ENCODE measurements at regions not wholly inside any gene's neighbourhood (a gene's known extent, or its start where the extent isn't known, plus 50 kb on each side); places are given as distances from the start of the nearest gene placed in this dataset.

DNA sequence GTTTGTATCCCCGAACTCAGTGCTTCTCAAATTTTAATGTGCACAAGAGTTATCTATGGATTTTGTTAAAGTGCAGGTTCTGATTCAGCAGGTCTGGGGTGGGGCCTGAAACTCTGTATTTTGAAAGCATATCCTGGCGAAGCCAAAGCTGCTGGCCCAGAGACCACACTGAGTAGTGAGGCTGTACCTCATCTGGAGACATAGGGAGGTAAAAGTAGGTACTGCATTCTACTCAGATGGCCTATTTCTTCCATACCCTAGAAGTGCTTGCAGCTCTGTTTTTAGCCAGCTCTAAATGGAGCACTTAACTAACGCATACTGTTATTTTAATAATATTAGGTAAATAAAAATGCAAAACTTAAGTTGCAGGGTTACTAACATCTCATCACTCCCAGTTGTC is 206.2 kb upstream of the PRNP start:
- Mint-ChIP-seq H3K27ac (no peak overlapping the region), H3K36me3 (ENCODE audit: low read depth) (no peaks in the 10 kb centered on the region), H3K27me3 (ENCODE audit: low read depth) (peaks cover 18% of the 10 kb centered on the region), H3K4me3 (no peak overlapping the region), H3K4me1 (peaks cover 9% of the 10 kb centered on the region), H3K9me3 (no peaks in the 10 kb centered on the region)
- TF ChIP-seq, protein P1, sequence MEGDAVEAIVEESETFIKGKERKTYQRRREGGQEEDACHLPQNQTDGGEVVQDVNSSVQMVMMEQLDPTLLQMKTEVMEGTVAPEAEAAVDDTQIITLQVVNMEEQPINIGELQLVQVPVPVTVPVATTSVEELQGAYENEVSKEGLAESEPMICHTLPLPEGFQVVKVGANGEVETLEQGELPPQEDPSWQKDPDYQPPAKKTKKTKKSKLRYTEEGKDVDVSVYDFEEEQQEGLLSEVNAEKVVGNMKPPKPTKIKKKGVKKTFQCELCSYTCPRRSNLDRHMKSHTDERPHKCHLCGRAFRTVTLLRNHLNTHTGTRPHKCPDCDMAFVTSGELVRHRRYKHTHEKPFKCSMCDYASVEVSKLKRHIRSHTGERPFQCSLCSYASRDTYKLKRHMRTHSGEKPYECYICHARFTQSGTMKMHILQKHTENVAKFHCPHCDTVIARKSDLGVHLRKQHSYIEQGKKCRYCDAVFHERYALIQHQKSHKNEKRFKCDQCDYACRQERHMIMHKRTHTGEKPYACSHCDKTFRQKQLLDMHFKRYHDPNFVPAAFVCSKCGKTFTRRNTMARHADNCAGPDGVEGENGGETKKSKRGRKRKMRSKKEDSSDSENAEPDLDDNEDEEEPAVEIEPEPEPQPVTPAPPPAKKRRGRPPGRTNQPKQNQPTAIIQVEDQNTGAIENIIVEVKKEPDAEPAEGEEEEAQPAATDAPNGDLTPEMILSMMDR (IDR thresholded peaks at IDR 0.05; ENCODE audit: unreplicated experiment in 3 of 3) = no peak

DNA sequence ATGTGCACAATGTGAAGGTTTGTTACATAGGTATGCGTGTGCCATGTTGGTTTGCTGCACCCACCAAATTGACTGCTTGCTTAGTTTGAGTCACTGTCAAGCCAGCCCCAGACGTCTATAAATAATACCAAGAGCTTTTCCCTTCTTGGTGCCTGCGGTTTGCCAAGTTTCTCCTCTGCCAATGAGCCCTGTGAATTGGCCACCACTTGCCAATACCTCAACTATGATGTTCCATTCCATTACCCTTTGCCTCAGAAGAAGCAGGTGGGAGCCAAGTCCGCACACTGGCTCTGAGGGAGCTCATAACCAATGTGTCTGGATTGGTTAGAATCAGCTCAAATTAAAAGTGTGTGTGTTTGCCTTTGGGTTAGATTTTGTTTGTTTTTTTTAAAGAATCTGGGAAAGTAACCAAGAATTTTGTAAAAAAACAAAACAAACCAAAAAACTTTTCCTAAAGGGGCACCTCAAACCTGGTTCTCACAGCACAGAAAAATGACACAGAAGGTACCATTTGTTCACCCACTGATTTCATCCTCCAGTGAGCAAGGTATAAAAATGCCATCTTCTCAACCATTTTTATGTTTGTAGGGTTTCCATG is 209.3 kb upstream of the PRNP start:
- Mint-ChIP-seq H3K27ac (no peak overlapping the region), H3K4me1 (no peaks in the 10 kb centered on the region), H3K4me3 (no peak overlapping the region), H3K27me3 (ENCODE audit: low read depth) (peaks cover 11% of the 10 kb centered on the region), H3K9me3 (no peaks in the 10 kb centered on the region), H3K36me3 (ENCODE audit: low read depth) (no peaks in the 10 kb centered on the region)
- TF ChIP-seq, protein P1 (IDR thresholded peaks at IDR 0.05; ENCODE audit: unreplicated experiment in 3 of 3) = no peak

DNA sequence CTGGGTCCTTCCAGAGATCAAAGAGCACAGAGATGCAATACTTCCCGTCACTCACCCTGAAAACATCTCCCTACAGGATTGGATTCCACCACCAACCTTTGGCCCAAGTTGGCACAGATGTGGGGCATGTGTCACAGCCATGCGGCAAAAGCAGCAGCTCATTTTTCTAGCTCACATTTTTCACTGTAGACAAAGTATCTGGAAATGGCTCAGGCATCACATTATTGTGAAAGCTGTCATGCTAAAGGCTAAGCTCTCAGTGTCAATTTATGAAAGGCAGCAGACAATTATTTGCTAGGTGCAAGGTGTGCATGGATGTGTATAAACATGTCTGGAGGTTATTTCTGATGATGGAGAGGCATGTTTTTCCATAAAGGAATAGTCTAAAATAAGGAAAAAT is 213.3 kb upstream of the PRNP start:
- TF ChIP-seq, protein P1 (IDR thresholded peaks at IDR 0.05; ENCODE audit: unreplicated experiment in 3 of 3) = no peak
- no peak overlapping the region for H3K4me3 Mint-ChIP-seq

DNA sequence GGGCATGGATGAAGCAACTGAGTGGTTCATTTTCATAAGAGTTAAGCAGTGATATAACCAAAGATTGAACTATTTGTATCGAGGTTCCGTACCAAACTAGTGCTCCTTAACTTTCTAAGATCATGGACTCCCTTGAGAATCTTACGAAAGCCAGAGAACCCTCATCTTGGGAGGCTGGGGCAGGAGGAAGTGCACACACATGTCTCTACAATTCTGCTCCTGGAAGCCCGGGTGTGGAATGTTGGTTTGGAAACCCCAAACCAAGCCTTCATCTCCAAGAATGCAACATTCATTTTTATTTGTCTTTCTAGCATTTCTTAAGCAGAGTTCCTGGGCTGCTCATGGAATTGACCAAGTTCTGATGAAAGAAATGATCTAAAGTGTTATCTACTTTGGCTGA is 215.0 kb upstream of the PRNP start:
- H3K27ac Mint-ChIP-seq = no peak overlapping the region
- peaks cover 15% of the 10 kb centered on the region for H3K4me1 Mint-ChIP-seq
- no peak overlapping the region for H3K4me3 Mint-ChIP-seq
- H3K27me3 Mint-ChIP-seq (ENCODE audit: low read depth) = no peaks in the 10 kb centered on the region
- H3K9me3 Mint-ChIP-seq = no peaks in the 10 kb centered on the region
- no peaks in the 10 kb centered on the region for H3K36me3 Mint-ChIP-seq (ENCODE audit: low read depth)
- TF ChIP-seq, protein P1 (IDR thresholded peaks at IDR 0.05; ENCODE audit: unreplicated experiment in 3 of 3) = no peak

More for the DNA sequence above, 213.3 kb upstream of the PRNP start:
- peaks cover 13% of the 10 kb centered on the region for H3K4me1 Mint-ChIP-seq
- H3K27ac Mint-ChIP-seq = no peak overlapping the region
- H3K27me3 Mint-ChIP-seq (ENCODE audit: low read depth) = peaks cover 4% of the 10 kb centered on the region
- no peaks in the 10 kb centered on the region for H3K9me3 Mint-ChIP-seq
- no peaks in the 10 kb centered on the region for H3K36me3 Mint-ChIP-seq (ENCODE audit: low read depth)

DNA sequence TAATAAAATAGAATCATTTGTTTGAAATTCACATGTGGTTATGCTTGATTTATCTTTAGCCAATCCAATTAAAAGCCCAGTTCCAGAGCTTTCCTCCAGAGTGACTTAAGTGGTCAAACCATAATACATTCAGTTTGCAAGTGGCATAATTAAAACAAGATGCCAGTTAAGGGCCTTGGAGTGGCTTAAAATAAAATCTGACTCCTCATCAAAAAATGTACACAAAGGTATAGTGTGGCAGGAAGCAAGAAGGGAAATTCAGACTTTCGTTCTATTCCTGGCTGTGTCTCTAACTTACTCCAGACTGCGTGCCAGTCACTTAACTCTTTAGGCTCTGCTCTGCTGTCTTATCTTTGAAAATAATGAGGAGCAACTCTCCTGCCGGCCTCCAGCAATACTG is 215.9 kb upstream of the PRNP start:
- peaks cover 21% of the 10 kb centered on the region for H3K4me1 Mint-ChIP-seq
- H3K27me3 Mint-ChIP-seq (ENCODE audit: low read depth) = no peaks in the 10 kb centered on the region
- H3K27ac Mint-ChIP-seq = no peak overlapping the region
- TF ChIP-seq, protein P1 (IDR thresholded peaks at IDR 0.05; ENCODE audit: unreplicated experiment in 3 of 3) = no peak
- no peaks in the 10 kb centered on the region for H3K9me3 Mint-ChIP-seq
- H3K4me3 Mint-ChIP-seq = no peak overlapping the region
- H3K36me3 Mint-ChIP-seq (ENCODE audit: low read depth) = no peaks in the 10 kb centered on the region

DNA sequence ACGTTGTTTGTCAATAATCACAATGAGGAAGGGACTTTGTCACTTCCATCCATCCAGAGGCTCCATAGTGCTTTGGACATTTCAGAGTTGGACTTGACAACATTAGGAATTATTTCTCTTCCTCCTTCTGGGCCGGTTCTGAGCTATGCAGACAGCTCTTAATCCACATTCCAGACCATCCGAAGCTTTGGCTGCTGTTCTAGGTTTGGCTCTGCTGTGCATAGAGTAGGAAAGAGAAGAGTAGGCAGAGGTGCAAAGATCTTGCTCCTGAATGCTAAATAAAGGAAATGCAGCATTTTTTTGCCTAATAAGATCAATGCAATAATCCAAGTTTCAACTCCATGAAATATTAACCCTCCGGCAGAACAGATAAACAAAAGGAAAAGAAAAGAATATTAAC is 216.3 kb upstream of the PRNP start:
- Mint-ChIP-seq H3K4me3 (no peak overlapping the region), H3K9me3 (no peaks in the 10 kb centered on the region), H3K27me3 (ENCODE audit: low read depth) (no peaks in the 10 kb centered on the region), H3K36me3 (ENCODE audit: low read depth) (no peaks in the 10 kb centered on the region), H3K4me1 (peaks cover 25% of the 10 kb centered on the region), H3K27ac (no peak overlapping the region)
- TF ChIP-seq, protein P1 (IDR thresholded peaks at IDR 0.05; ENCODE audit: unreplicated experiment in 3 of 3) = no peak
